MM.1S (cell line): ENCODE measurements at regions not wholly inside any gene's neighbourhood (a gene's known extent, or its start where the extent isn't known, plus 50 kb on each side); places are given as distances from the start of the nearest gene placed in this dataset.

Experiments
- EZH2phosphoT487 ChIP-seq: fragments of 300-600 bp; sonication (generic); IDR thresholded peaks from 2 replicates; pipeline ENCODE4 v1.6.1; 2018; ENCODE audit warnings: antibody characterized with exemption, low read length
- TF ChIP-seq, protein P1 (sequence below): fragments of 300-600 bp; sonication (generic); IDR thresholded peaks from 2 replicates; pipeline ENCODE4 v1.5.1; 2016; ENCODE audit warnings: antibody characterized with exemption, low read length, mixed read lengths

DNA sequence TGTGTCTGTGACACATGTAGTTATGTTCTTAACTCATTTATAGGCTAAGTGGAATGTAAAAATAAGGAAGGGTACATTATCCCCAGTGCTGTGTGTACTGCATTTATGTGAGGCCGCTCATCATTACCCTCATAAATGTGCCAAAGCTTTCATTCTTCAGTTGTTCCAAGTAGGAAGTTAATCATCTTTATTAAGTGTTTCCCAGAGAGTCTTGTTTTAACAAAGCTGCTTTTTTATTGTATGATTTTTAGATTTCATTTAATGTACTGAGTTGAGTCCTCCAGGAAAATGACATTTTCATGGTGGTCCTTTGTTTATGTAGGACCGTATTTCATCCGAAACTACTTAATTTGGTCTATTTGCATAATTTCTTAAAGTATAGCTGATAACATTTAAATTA lies 379.8 kb downstream of the DLEU7 start:
- TF ChIP-seq, protein P1, sequence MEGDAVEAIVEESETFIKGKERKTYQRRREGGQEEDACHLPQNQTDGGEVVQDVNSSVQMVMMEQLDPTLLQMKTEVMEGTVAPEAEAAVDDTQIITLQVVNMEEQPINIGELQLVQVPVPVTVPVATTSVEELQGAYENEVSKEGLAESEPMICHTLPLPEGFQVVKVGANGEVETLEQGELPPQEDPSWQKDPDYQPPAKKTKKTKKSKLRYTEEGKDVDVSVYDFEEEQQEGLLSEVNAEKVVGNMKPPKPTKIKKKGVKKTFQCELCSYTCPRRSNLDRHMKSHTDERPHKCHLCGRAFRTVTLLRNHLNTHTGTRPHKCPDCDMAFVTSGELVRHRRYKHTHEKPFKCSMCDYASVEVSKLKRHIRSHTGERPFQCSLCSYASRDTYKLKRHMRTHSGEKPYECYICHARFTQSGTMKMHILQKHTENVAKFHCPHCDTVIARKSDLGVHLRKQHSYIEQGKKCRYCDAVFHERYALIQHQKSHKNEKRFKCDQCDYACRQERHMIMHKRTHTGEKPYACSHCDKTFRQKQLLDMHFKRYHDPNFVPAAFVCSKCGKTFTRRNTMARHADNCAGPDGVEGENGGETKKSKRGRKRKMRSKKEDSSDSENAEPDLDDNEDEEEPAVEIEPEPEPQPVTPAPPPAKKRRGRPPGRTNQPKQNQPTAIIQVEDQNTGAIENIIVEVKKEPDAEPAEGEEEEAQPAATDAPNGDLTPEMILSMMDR = no peak
- no peak for TF ChIP-seq EZH2phosphoT487
